Panc1 (cell line): ENCODE measurements at regions not wholly inside any gene's neighbourhood (a gene's known extent, or its start where the extent isn't known, plus 50 kb on each side); places are given as distances from the start of the nearest gene placed in this dataset.

Experiments used
- ATAC-seq: fragments of 200-7000 bp; cut with Tn5 transposase; 2 replicates; pipeline ENCODE4 v1.9.1; 2020; ENCODE audit warnings: mild to moderate bottlenecking, moderate library complexity
- BruUV-seq: library from RNA; stranded (reverse); fragments of 400-500 nt; replicated peaks from 2 replicates; lab custom pipeline; 2021; lab: Mats Ljungman, UMichigan
- CTCF ChIA-PET: fragments of 300-600 bp; sonication (Branson Sonifier 250); formaldehyde crosslinking; loops from one replicate; lab custom pipeline; 2022; ENCODE audit warnings: antibody characterized with exemption; lab: Charles Lee
- POLR2A ChIA-PET: fragments of 300-600 bp; sonication (Branson Sonifier 250); formaldehyde crosslinking; loops from one replicate; lab custom pipeline; 2022; ENCODE audit warnings: antibody characterized with exemption; lab: Charles Lee
- DNase-seq: peaks from one replicate; pipeline ENCODE4 v3.0.0-alpha.2; 2010; ENCODE audit warnings: low read depth, low spot score
- H3K27ac ChIP-seq: 2 replicates; pipeline ENCODE4 v1.5.1; 2011; ENCODE audit warnings: mild to moderate bottlenecking, low read length, inconsistent platforms
- H3K27me3 ChIP-seq: fragments of 200-500 bp; sonication (Bioruptor generic); 2 replicates; pipeline ENCODE4 v1.6.0; 2014; ENCODE audit warnings: low read length, inconsistent platforms; ENCODE audit not compliant: control insufficient read depth, insufficient read depth
- H3K36me3 ChIP-seq: fragments of 200-500 bp; sonication (Bioruptor generic); 2 replicates; pipeline ENCODE4 v1.5.1; 2014; ENCODE audit warnings: inconsistent platforms, mild to moderate bottlenecking, low read length, moderate library complexity; ENCODE audit not compliant: control insufficient read depth, insufficient read depth
- H3K4me1 ChIP-seq: 2 replicates; pipeline ENCODE4 v1.5.1; 2011; ENCODE audit warnings: inconsistent platforms, mild to moderate bottlenecking, low read length, moderate library complexity; ENCODE audit not compliant: control insufficient read depth, insufficient read depth
- H3K4me3 ChIP-seq, 2 experiments: 2 replicates each; pipeline ENCODE4 v1.5.1; 2011 to 2012; ENCODE audit warnings: low read depth in 2 of 2, low read length in 2 of 2, mild to moderate bottlenecking in 2 of 2, inconsistent platforms in 1 of 2, moderate library complexity in 1 of 2
- H3K9me3 ChIP-seq: fragments of 200-500 bp; sonication (Bioruptor generic); 2 replicates; pipeline ENCODE4 v1.5.1; 2014; ENCODE audit warnings: low read depth, mild to moderate bottlenecking, inconsistent platforms, low read length, moderate library complexity; ENCODE audit not compliant: control insufficient read depth, insufficient read depth
- POLR2AphosphoS5 ChIP-seq: IDR thresholded peaks from 2 replicates; pipeline ENCODE4 v1.6.1; 2012; ENCODE audit warnings: mild to moderate bottlenecking, low read depth, low read length, moderate library complexity
- SIN3A ChIP-seq: IDR thresholded peaks from 2 replicates; pipeline ENCODE4 v1.6.1; 2012; ENCODE audit warnings: low read depth, mild to moderate bottlenecking, low read length, moderate library complexity, borderline replicate concordance; ENCODE audit not compliant: insufficient read depth
- TCF7L2 ChIP-seq: IDR thresholded peaks from 2 replicates; pipeline ENCODE4 v1.6.1; 2011; ENCODE audit warnings: mild to moderate bottlenecking, low read depth, low read length, inconsistent platforms
- in situ Hi-C: cut with HindIII; loops from 2 replicates; pipeline ENCODE4 v1.10.0; 2016; ENCODE audit warnings: low sequenced_read_pairs, low pct_unique_long_range_greater_than_20kb
- intact Hi-C: fragments of 100-400 bp; cut with micrococcal nuclease; formaldehyde crosslinking; loops from one replicate; pipeline ENCODE4 v1.10.0; 2022; ENCODE audit not compliant: unreplicated experiment
- TF ChIP-seq, protein P1 (sequence below): fragments of 450-650 bp; IDR thresholded peaks from 2 replicates; pipeline ENCODE4 v1.5.1; 2017; ENCODE audit warnings: mild to moderate bottlenecking
- TF ChIP-seq, protein P2 (sequence below), 2 experiments: IDR thresholded peaks; 2 replicates each; pipeline ENCODE4 v1.6.1; 2011 to 2012; ENCODE audit warnings: low read depth in 2 of 2, control low read depth in 1 of 2, low read length in 1 of 2, mild to moderate bottlenecking in 1 of 2, moderate library complexity in 1 of 2; ENCODE audit not compliant: insufficient read depth in 1 of 2

DNA sequence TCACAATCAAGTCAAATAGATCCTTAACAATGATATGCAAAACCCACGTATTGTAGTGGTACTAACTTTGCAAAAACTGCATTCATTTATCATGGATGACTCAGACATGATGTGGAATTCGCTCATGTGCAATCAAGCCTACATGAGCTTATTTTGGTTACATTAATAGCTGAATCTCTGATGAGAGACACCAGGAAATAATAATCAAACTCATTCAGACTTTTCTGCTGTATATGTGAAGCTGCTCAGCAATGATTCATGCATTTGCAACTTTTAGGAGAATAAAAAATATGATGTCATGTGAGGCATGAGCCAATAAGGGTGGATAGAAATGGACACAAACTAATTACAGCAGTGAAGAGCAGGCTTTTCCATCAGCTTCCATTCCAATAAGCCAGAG lies 1075.8 kb upstream of the TMEM132C start:
- ATAC-seq (no peak), DNase-seq (no peak)
- intact Hi-C loops (no loop called here), in situ Hi-C loops (no loop called here)
- H3K9me3 ChIP-seq = no peaks in the 10 kb centered on the region
- no peak overlapping the region for H3K27ac ChIP-seq
- TF ChIP-seq POLR2AphosphoS5 (no peak), SIN3A (no peak), TCF7L2 (no peak)
- TF ChIP-seq, protein P1, sequence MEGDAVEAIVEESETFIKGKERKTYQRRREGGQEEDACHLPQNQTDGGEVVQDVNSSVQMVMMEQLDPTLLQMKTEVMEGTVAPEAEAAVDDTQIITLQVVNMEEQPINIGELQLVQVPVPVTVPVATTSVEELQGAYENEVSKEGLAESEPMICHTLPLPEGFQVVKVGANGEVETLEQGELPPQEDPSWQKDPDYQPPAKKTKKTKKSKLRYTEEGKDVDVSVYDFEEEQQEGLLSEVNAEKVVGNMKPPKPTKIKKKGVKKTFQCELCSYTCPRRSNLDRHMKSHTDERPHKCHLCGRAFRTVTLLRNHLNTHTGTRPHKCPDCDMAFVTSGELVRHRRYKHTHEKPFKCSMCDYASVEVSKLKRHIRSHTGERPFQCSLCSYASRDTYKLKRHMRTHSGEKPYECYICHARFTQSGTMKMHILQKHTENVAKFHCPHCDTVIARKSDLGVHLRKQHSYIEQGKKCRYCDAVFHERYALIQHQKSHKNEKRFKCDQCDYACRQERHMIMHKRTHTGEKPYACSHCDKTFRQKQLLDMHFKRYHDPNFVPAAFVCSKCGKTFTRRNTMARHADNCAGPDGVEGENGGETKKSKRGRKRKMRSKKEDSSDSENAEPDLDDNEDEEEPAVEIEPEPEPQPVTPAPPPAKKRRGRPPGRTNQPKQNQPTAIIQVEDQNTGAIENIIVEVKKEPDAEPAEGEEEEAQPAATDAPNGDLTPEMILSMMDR = no peak
- TF ChIP-seq, protein P2, sequence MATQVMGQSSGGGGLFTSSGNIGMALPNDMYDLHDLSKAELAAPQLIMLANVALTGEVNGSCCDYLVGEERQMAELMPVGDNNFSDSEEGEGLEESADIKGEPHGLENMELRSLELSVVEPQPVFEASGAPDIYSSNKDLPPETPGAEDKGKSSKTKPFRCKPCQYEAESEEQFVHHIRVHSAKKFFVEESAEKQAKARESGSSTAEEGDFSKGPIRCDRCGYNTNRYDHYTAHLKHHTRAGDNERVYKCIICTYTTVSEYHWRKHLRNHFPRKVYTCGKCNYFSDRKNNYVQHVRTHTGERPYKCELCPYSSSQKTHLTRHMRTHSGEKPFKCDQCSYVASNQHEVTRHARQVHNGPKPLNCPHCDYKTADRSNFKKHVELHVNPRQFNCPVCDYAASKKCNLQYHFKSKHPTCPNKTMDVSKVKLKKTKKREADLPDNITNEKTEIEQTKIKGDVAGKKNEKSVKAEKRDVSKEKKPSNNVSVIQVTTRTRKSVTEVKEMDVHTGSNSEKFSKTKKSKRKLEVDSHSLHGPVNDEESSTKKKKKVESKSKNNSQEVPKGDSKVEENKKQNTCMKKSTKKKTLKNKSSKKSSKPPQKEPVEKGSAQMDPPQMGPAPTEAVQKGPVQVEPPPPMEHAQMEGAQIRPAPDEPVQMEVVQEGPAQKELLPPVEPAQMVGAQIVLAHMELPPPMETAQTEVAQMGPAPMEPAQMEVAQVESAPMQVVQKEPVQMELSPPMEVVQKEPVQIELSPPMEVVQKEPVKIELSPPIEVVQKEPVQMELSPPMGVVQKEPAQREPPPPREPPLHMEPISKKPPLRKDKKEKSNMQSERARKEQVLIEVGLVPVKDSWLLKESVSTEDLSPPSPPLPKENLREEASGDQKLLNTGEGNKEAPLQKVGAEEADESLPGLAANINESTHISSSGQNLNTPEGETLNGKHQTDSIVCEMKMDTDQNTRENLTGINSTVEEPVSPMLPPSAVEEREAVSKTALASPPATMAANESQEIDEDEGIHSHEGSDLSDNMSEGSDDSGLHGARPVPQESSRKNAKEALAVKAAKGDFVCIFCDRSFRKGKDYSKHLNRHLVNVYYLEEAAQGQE (IDR thresholded peaks at IDR 0.05; ENCODE audit: insufficient read depth in 1 of 2, low read depth in 2 of 2, low read length in 1 of 2) = no peak
- no peaks in the 10 kb centered on the region for H3K36me3 ChIP-seq
- H3K4me3 ChIP-seq = no peak overlapping the region
- no TSS peak for BruUV-seq
- CTCF ChIA-PET = no interaction called here
- no peaks in the 10 kb centered on the region for H3K27me3 ChIP-seq
- POLR2A ChIA-PET = no interaction called here
- H3K4me1 ChIP-seq = no peaks in the 10 kb centered on the region

DNA sequence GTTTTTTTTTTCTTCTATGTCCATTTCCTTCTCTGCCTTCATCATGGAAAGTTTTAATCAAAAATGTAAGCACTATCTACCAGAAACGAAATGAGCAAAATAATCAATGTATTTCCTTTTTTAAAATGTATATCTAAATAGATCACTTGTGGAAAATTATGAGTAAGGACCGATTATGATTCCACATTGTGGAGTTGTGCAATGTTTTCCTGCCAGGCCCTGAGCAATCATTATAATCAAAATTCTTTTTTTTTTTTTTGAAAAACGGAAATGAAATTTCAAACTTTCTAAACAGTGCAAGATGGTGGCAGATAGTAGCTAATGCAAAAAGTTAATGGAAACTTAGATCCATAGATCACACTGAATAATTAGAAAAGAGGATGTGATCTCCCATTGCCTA lies 1074.6 kb upstream of the TMEM132C start:
- Histone ChIP-seq H3K9me3 (no peaks in the 10 kb centered on the region), H3K4me1 (no peaks in the 10 kb centered on the region), H3K27ac (no peak overlapping the region), H3K4me3 (no peak overlapping the region), H3K27me3 (no peaks in the 10 kb centered on the region), H3K36me3 (no peaks in the 10 kb centered on the region)
- no peak for DNase-seq
- POLR2A ChIA-PET = no interaction called here
- no peak for ATAC-seq
- BruUV-seq = no TSS peak
- in situ Hi-C loops = no loop called here
- CTCF ChIA-PET = no interaction called here
- intact Hi-C loops = no loop called here
- TF ChIP-seq POLR2AphosphoS5 = no peak
- TF ChIP-seq, protein P2 (IDR thresholded peaks at IDR 0.05; ENCODE audit: insufficient read depth in 1 of 2, low read depth in 2 of 2, low read length in 1 of 2) = no peak
- TF ChIP-seq TCF7L2 = no peak
- TF ChIP-seq, protein P1 = no peak
